ENCODE measurements at regions not wholly inside any gene's neighbourhood (a gene's known extent, or its start where the extent isn't known, plus 50 kb on each side); places are given as distances from the start of the nearest gene placed in this dataset.

- DNase-seq (no peak), ATAC-seq (no peak)
- H3K27me3 ChIP-seq (ENCODE audit: low read depth), result no peaks in the 10 kb centered on the region
- TF ChIP-seq CTCF (IDR thresholded peaks at IDR 0.05), result no peak
- no peaks in the 10 kb centered on the region for H3K9me3 ChIP-seq
- no peaks in the 10 kb centered on the region for H3K36me3 ChIP-seq
- intact Hi-C loops (cut with DNase I), result no loop called here
- H3K4me1 ChIP-seq, result no peaks in the 10 kb centered on the region
- no peak overlapping the region for H3K27ac ChIP-seq
- no peak overlapping the region for H3K4me3 ChIP-seq
Observed at GRCh38 chr18:66346833-66347588, 256.9 kb downstream of the CDH19 start.

- Histone ChIP-seq H3K27ac (no peak overlapping the region), H3K4me1 (no peaks in the 10 kb centered on the region), H3K36me3 (no peaks in the 10 kb centered on the region), H3K27me3 (ENCODE audit: low read depth) (no peaks in the 10 kb centered on the region), H3K4me3 (no peak overlapping the region), H3K9me3 (no peaks in the 10 kb centered on the region)
- intact Hi-C loops (cut with DNase I), result no loop called here
- ATAC-seq, result peak; percentile 55 to 70
- no peak for TF ChIP-seq CTCF (IDR thresholded peaks at IDR 0.05)
- no peak for DNase-seq
Observed at GRCh38 chr18:66344227-66344626, 259.7 kb downstream of the CDH19 start.

GRCh38 chr18:66342577-66342976 lies 261.3 kb downstream of the CDH19 start:
- no peak for ATAC-seq
- no peak overlapping the region for H3K4me3 ChIP-seq
- no peaks in the 10 kb centered on the region for H3K36me3 ChIP-seq
- TF ChIP-seq CTCF (IDR thresholded peaks at IDR 0.05), result no peak
- H3K27ac ChIP-seq, result no peak overlapping the region
- DNase-seq, result no peak
- no peaks in the 10 kb centered on the region for H3K4me1 ChIP-seq
- intact Hi-C loops (cut with DNase I), result no loop called here
- H3K9me3 ChIP-seq, result no peaks in the 10 kb centered on the region
- H3K27me3 ChIP-seq (ENCODE audit: low read depth), result no peaks in the 10 kb centered on the region

- intact Hi-C loops (cut with DNase I), result no loop called here
- no peak overlapping the region for H3K4me3 ChIP-seq
- ATAC-seq, result no peak
- H3K4me1 ChIP-seq, result no peaks in the 10 kb centered on the region
- H3K27ac ChIP-seq, result no peak overlapping the region
- no peaks in the 10 kb centered on the region for H3K27me3 ChIP-seq (ENCODE audit: low read depth)
- DNase-seq, result no peak
- H3K36me3 ChIP-seq, result no peaks in the 10 kb centered on the region
- H3K9me3 ChIP-seq, result no peaks in the 10 kb centered on the region
- TF ChIP-seq CTCF (IDR thresholded peaks at IDR 0.05), result no peak
Observed at GRCh38 chr18:66334534-66334933, 269.4 kb downstream of the CDH19 start.

GRCh38 chr18:66329716-66330115 lies 274.2 kb downstream of the CDH19 start:
- no peaks in the 10 kb centered on the region for H3K36me3 ChIP-seq

More at GRCh38 chr18:66329716-66330115, 274.2 kb downstream of the CDH19 start:
- DNase-seq (no peak), ATAC-seq (no peak)
- H3K9me3 ChIP-seq, result no peaks in the 10 kb centered on the region
- H3K27ac ChIP-seq, result no peak overlapping the region
- intact Hi-C loops (cut with DNase I), result no loop called here
- no peaks in the 10 kb centered on the region for H3K27me3 ChIP-seq (ENCODE audit: low read depth)
- no peak overlapping the region for H3K4me3 ChIP-seq
- H3K4me1 ChIP-seq, result no peaks in the 10 kb centered on the region
- TF ChIP-seq CTCF (IDR thresholded peaks at IDR 0.05), result no peak
